Endodermal cell (in vitro differentiated cells): ENCODE measurements at regions not wholly inside any gene's neighbourhood (a gene's known extent, or its start where the extent isn't known, plus 50 kb on each side); places are given as distances from the start of the nearest gene placed in this dataset.

Source experiments
- DNase-seq: peaks from one replicate; pipeline ENCODE4 v3.0.0-alpha.2; 2017
- H3K27ac ChIP-seq: 2 replicates; pipeline ENCODE4 v1.5.1; 2013; ENCODE audit warnings: mild to moderate bottlenecking, low read depth, low read length, moderate library complexity
- H3K27me3 ChIP-seq: 2 replicates; pipeline ENCODE4 v1.6.1; 2013; ENCODE audit warnings: mild to moderate bottlenecking, low read length, moderate library complexity; ENCODE audit not compliant: insufficient read depth, control insufficient read depth, poor library complexity, severe bottlenecking
- H3K36me3 ChIP-seq: 2 replicates; pipeline ENCODE4 v1.7.0; 2013; ENCODE audit warnings: mild to moderate bottlenecking, low read length, moderate library complexity; ENCODE audit not compliant: control insufficient read depth, insufficient read depth
- H3K4me1 ChIP-seq: one replicate; pipeline ENCODE4 v1.7.0; 2013; ENCODE audit warnings: low read length; ENCODE audit not compliant: control insufficient read depth, insufficient read depth
- H3K4me3 ChIP-seq: 2 replicates; pipeline ENCODE4 v1.5.1; 2013; ENCODE audit warnings: mild to moderate bottlenecking, low read length, moderate library complexity
- H3K9ac ChIP-seq: 2 replicates; pipeline ENCODE4 v1.6.1; 2013; ENCODE audit warnings: mild to moderate bottlenecking, low read length, moderate library complexity; ENCODE audit not compliant: poor library complexity, severe bottlenecking; ENCODE audit errors: extremely low read depth
- H3K9me3 ChIP-seq: 2 replicates; pipeline ENCODE4 v1.6.1; 2013; ENCODE audit warnings: mild to moderate bottlenecking, low read length, moderate library complexity; ENCODE audit not compliant: control insufficient read depth
- H3K27ac Mint-ChIP-seq: 2 replicates; pipeline ENCODE4 v1.8.0; 2020; ENCODE audit warnings: mixed read lengths
- H3K27me3 Mint-ChIP-seq: 2 replicates; pipeline ENCODE4 v1.8.0; 2021; ENCODE audit warnings: mild to moderate bottlenecking, mixed read lengths; ENCODE audit not compliant: insufficient read depth
- H3K36me3 Mint-ChIP-seq: 2 replicates; pipeline ENCODE4 v1.8.0; 2020; ENCODE audit warnings: low read depth, mixed read lengths
- H3K4me1 Mint-ChIP-seq: 2 replicates; pipeline ENCODE4 v1.8.0; 2020; ENCODE audit warnings: mixed read lengths
- H3K4me3 Mint-ChIP-seq: 2 replicates; pipeline ENCODE4 v1.8.0; 2020; ENCODE audit warnings: mild to moderate bottlenecking, moderate library complexity, mixed read lengths
- H3K9me3 Mint-ChIP-seq: 2 replicates; pipeline ENCODE4 v1.8.0; 2020; ENCODE audit warnings: mild to moderate bottlenecking, mixed read lengths
- CTCF ChIP-seq: fragments of 200-600 bp; sonication (generic); conservative IDR thresholded peaks from 2 replicates; pipeline ENCODE4 v1.5.0; 2021; ENCODE audit warnings: antibody characterized with exemption, mild to moderate bottlenecking
- WGBS, 2 experiments: methylation state at CpG; one replicate each; pipeline versions ENCODE4 v1.1.5 to v1.1.7; 2013; ENCODE audit warnings: missing lambda C conversion rate in 2 of 2, mixed read lengths in 1 of 2; ENCODE audit not compliant: insufficient coverage in 1 of 2, insufficient read length in 1 of 2; 5-methylcytosine and 5-hydroxymethylcytosine counted together

GRCh38 chr1:67965995-67966665, 84.3 kb downstream of the DIRAS3 start:
- peaks cover 14% of the 10 kb centered on the region for H3K9me3 Mint-ChIP-seq
- TF ChIP-seq CTCF = no peak
- 89% methylated on average over 2 of the region's 2 CpGs; no CpG with 5 or more reads in 1 of the 2 experiments for WGBS, 2 experiments

GRCh38 chr1:67963263-67963662, 87.2 kb downstream of the DIRAS3 start:
- H3K9me3 ChIP-seq = peaks cover 11% of the 10 kb centered on the region
- no peak overlapping the region for H3K4me3 ChIP-seq
- H3K4me1 ChIP-seq = no peaks in the 10 kb centered on the region
- no peak for TF ChIP-seq CTCF
- H3K9me3 Mint-ChIP-seq = peaks cover 14% of the 10 kb centered on the region
- H3K4me1 Mint-ChIP-seq = no peaks in the 10 kb centered on the region
- no peaks in the 10 kb centered on the region for H3K27me3 Mint-ChIP-seq
- H3K4me3 Mint-ChIP-seq = no peak overlapping the region
- no peak overlapping the region for H3K27ac ChIP-seq
- no peak overlapping the region for H3K9ac ChIP-seq
- no peak for DNase-seq
- no peaks in the 10 kb centered on the region for H3K36me3 Mint-ChIP-seq
- no peaks in the 10 kb centered on the region for H3K27me3 ChIP-seq
- no peak overlapping the region for H3K27ac Mint-ChIP-seq
- H3K36me3 ChIP-seq = no peaks in the 10 kb centered on the region

More at GRCh38 chr1:67965995-67966665, 84.3 kb downstream of the DIRAS3 start:
- Histone ChIP-seq H3K9me3 (peaks cover 11% of the 10 kb centered on the region), H3K27ac (no peak overlapping the region), H3K27me3 (no peaks in the 10 kb centered on the region), H3K9ac (no peak overlapping the region), H3K4me3 (no peak overlapping the region), H3K4me1 (no peaks in the 10 kb centered on the region), H3K36me3 (no peaks in the 10 kb centered on the region)
- Mint-ChIP-seq H3K4me3 (no peak overlapping the region), H3K36me3 (no peaks in the 10 kb centered on the region), H3K27me3 (no peaks in the 10 kb centered on the region), H3K27ac (no peak overlapping the region), H3K4me1 (no peaks in the 10 kb centered on the region)
- DNase-seq = no peak

GRCh38 chr1:67960766-67961165, 89.7 kb downstream of the DIRAS3 start:
- whole genome bisulfite sequencing, 2 experiments = 75 to 86% methylated on average over 1 to 2 of the region's 2 CpGs
- DNase-seq = no peak

More at GRCh38 chr1:67960766-67961165, 89.7 kb downstream of the DIRAS3 start:
- Mint-ChIP-seq H3K4me1 (peaks cover 5% of the 10 kb centered on the region), H3K36me3 (no peaks in the 10 kb centered on the region), H3K9me3 (peaks cover 14% of the 10 kb centered on the region), H3K27me3 (no peaks in the 10 kb centered on the region), H3K27ac (no peak overlapping the region), H3K4me3 (no peak overlapping the region)
- no peaks in the 10 kb centered on the region for H3K36me3 ChIP-seq
- peaks cover 11% of the 10 kb centered on the region for H3K9me3 ChIP-seq
- no peak overlapping the region for H3K4me3 ChIP-seq
- H3K27ac ChIP-seq = no peak overlapping the region
- H3K27me3 ChIP-seq = no peaks in the 10 kb centered on the region
- no peak overlapping the region for H3K9ac ChIP-seq
- H3K4me1 ChIP-seq = no peaks in the 10 kb centered on the region
- TF ChIP-seq CTCF = no peak
